ENCODE measurements at regions not wholly inside any gene's neighbourhood (a gene's known extent, or its start where the extent isn't known, plus 50 kb on each side); places are given as distances from the start of the nearest gene placed in this dataset.
A peak's percentile ranks its signal among the peaks of the same experiment; 100 is the strongest.

DNA sequence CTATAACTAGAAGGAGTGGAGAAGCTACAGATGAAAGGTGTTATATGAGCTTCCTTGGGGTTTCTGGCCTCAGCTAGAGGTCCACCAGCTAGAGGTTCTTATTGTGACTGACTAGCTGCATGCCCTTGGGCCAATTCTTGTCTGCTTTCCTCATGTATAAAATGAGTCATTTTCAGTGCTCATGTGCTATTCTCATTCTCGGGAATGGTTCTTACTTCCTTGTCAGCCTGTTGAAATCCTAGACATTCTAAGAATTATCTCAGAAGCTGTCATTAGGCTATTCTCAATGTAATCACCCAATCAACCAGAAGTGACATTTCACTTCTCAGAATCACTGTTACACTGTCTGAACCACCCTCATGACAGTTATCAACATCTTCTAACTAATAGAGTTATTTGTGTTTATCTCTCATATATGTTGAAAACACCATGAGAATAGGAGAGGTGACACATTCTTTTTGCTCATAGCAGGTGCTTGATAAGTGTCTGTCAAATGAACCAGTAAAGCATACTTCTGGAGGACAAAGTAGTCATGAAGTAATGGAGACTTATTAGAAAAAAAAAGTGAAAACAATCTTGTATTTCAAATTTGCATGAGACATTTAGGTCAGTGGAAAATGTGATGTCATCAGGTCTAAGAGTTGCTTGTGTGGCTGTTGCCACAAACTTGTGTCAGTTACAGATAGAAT, 122.8 kb upstream of the IVNS1ABP start:
- CTCF ChIA-PET: no interaction called here
- H3K4me2 ChIP-seq: no peak overlapping the region
- H3K9ac ChIP-seq: no peak overlapping the region

GRCh38 chr1:185438936-185439335, 121.9 kb upstream of the IVNS1ABP start:
- Histone ChIP-seq H3K27ac (ENCODE audit: low read depth in 2 of 2, low read length in 1 of 2) (peak overlapping the region in 1 of 2 experiments; percentile 76; a peak in 1 of 4 replicates), H3K36me3 (replicated peaks in 1 of 2; ENCODE audit: control insufficient read depth in 1 of 2, insufficient read depth in 2 of 2, low read length in 1 of 2) (no peaks in the 10 kb centered on the region), H4K20me1 (ENCODE audit: insufficient read depth) (no peaks in the 10 kb centered on the region), H3F3A (replicated peaks; ENCODE audit: insufficient read depth) (peaks cover 10% of the 10 kb centered on the region), H3K79me2 (ENCODE audit: insufficient read depth) (no peaks in the 10 kb centered on the region), H3K4me2 (no peak overlapping the region), H3K4me3 (ENCODE audit: low read depth in 2 of 2, low read length in 1 of 2) (no peak overlapping the region), H2AFZ (ENCODE audit: low read depth) (no peak overlapping the region), H3K4me1 (ENCODE audit: control insufficient read depth in 1 of 2, insufficient read depth in 2 of 2, low read depth in 1 of 2, low read length in 1 of 2) (peaks cover 11% of the 10 kb centered on the region in 2 experiments; a peak in 3 of 4 replicates), H3K9ac (no peak overlapping the region), H3K27me3 (ENCODE audit: insufficient read depth) (no peaks in the 10 kb centered on the region), H3K9me3 (no peaks in the 10 kb centered on the region), H3K9me2 (no peaks in the 10 kb centered on the region)
- ChIA-PET CTCF (no interaction called here), POLR2A (no interaction called here)
- TF ChIP-seq MXI1 (IDR thresholded peaks at IDR 0.05; ENCODE audit: low read depth, low read length) (no peak), YY1 (IDR thresholded peaks at IDR 0.05; ENCODE audit: low read depth) (no peak), FOSL2 (IDR thresholded peaks at IDR 0.05; ENCODE audit: borderline replicate concordance, low read depth) (no peak), TAF1 (IDR thresholded peaks at IDR 0.05; ENCODE audit: borderline replicate concordance, low read depth, low read length) (no peak), POLR2AphosphoS5 (IDR thresholded peaks at IDR 0.05; ENCODE audit: low read depth, low read length) (no peak), GABPA (IDR thresholded peaks at IDR 0.05; ENCODE audit: low read depth) (no peak), USF2 (IDR thresholded peaks at IDR 0.05; ENCODE audit: borderline replicate concordance, low read depth, low read length) (no peak), CHD2 (IDR thresholded peaks at IDR 0.05; ENCODE audit: low read length, partially characterized antibody) (no peak), JUND (IDR thresholded peaks at IDR 0.05) (no peak), GATA2 (CRISPR knock-in tag; IDR thresholded peaks at IDR 0.05) (no peak), SIN3A (IDR thresholded peaks at IDR 0.05; ENCODE audit: borderline replicate concordance, low read depth, low read length) (no peak), ELF1 (IDR thresholded peaks at IDR 0.05) (no peak), RFX5 (IDR thresholded peaks at IDR 0.05; ENCODE audit: low read length) (no peak), FOXM1 (IDR thresholded peaks at IDR 0.05; ENCODE audit: low read depth) (no peak), FOXJ3 (CRISPR knock-in tag; IDR thresholded peaks at IDR 0.05) (no peak), TCF12 (IDR thresholded peaks at IDR 0.05) (no peak), RXRA (IDR thresholded peaks at IDR 0.05; ENCODE audit: borderline replicate concordance, low read depth) (no peak)
- TF ChIP-seq, protein P1, sequence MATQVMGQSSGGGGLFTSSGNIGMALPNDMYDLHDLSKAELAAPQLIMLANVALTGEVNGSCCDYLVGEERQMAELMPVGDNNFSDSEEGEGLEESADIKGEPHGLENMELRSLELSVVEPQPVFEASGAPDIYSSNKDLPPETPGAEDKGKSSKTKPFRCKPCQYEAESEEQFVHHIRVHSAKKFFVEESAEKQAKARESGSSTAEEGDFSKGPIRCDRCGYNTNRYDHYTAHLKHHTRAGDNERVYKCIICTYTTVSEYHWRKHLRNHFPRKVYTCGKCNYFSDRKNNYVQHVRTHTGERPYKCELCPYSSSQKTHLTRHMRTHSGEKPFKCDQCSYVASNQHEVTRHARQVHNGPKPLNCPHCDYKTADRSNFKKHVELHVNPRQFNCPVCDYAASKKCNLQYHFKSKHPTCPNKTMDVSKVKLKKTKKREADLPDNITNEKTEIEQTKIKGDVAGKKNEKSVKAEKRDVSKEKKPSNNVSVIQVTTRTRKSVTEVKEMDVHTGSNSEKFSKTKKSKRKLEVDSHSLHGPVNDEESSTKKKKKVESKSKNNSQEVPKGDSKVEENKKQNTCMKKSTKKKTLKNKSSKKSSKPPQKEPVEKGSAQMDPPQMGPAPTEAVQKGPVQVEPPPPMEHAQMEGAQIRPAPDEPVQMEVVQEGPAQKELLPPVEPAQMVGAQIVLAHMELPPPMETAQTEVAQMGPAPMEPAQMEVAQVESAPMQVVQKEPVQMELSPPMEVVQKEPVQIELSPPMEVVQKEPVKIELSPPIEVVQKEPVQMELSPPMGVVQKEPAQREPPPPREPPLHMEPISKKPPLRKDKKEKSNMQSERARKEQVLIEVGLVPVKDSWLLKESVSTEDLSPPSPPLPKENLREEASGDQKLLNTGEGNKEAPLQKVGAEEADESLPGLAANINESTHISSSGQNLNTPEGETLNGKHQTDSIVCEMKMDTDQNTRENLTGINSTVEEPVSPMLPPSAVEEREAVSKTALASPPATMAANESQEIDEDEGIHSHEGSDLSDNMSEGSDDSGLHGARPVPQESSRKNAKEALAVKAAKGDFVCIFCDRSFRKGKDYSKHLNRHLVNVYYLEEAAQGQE (IDR thresholded peaks at IDR 0.05; ENCODE audit: low read depth, low read length): no peak
- TF ChIP-seq, protein P2, sequence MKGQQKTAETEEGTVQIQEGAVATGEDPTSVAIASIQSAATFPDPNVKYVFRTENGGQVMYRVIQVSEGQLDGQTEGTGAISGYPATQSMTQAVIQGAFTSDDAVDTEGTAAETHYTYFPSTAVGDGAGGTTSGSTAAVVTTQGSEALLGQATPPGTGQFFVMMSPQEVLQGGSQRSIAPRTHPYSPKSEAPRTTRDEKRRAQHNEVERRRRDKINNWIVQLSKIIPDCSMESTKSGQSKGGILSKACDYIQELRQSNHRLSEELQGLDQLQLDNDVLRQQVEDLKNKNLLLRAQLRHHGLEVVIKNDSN (IDR thresholded peaks at IDR 0.05; ENCODE audit: borderline replicate concordance, low read depth): no peak
- TF ChIP-seq, protein P3, sequence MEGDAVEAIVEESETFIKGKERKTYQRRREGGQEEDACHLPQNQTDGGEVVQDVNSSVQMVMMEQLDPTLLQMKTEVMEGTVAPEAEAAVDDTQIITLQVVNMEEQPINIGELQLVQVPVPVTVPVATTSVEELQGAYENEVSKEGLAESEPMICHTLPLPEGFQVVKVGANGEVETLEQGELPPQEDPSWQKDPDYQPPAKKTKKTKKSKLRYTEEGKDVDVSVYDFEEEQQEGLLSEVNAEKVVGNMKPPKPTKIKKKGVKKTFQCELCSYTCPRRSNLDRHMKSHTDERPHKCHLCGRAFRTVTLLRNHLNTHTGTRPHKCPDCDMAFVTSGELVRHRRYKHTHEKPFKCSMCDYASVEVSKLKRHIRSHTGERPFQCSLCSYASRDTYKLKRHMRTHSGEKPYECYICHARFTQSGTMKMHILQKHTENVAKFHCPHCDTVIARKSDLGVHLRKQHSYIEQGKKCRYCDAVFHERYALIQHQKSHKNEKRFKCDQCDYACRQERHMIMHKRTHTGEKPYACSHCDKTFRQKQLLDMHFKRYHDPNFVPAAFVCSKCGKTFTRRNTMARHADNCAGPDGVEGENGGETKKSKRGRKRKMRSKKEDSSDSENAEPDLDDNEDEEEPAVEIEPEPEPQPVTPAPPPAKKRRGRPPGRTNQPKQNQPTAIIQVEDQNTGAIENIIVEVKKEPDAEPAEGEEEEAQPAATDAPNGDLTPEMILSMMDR (IDR thresholded peaks at IDR 0.05): no peak
- DNase-seq: no peak

More for the DNA sequence above, 122.8 kb upstream of the IVNS1ABP start:
- Histone ChIP-seq H4K20me1 (ENCODE audit: insufficient read depth) (no peaks in the 10 kb centered on the region), H3F3A (replicated peaks; ENCODE audit: insufficient read depth) (peaks cover 10% of the 10 kb centered on the region), H3K4me1 (ENCODE audit: control insufficient read depth in 1 of 2, insufficient read depth in 2 of 2, low read depth in 1 of 2, low read length in 1 of 2) (peaks cover 11% of the 10 kb centered on the region in 2 experiments; a peak in 3 of 4 replicates), H3K27ac (ENCODE audit: low read depth in 2 of 2, low read length in 1 of 2) (peak overlapping the region in 1 of 2 experiments; percentile 76; a peak in 1 of 4 replicates), H3K4me3 (ENCODE audit: low read depth in 2 of 2, low read length in 1 of 2) (no peak overlapping the region), H3K9me2 (no peaks in the 10 kb centered on the region), H3K79me2 (ENCODE audit: insufficient read depth) (no peaks in the 10 kb centered on the region), H3K36me3 (replicated peaks in 1 of 2; ENCODE audit: control insufficient read depth in 1 of 2, insufficient read depth in 2 of 2, low read length in 1 of 2) (no peaks in the 10 kb centered on the region), H2AFZ (ENCODE audit: low read depth) (no peak overlapping the region), H3K9me3 (no peaks in the 10 kb centered on the region), H3K27me3 (ENCODE audit: insufficient read depth) (no peaks in the 10 kb centered on the region)
- TF ChIP-seq JUND (IDR thresholded peaks at IDR 0.05): 0 out of 2 replicates have a peak, but pooled peaks have one; percentile 3
- no peak for TF ChIP-seq EP300 (IDR thresholded peaks at IDR 0.05; ENCODE audit: borderline replicate concordance in 1 of 2, low read depth in 1 of 2, low read length in 1 of 2)
- DNase-seq: no peak
- 27% methylated on average over 1 of the region's 1 CpG for WGBS (ENCODE audit: low lambda C conversion rate)
- POLR2A ChIA-PET: no interaction called here
